ENCODE measurements at regions not wholly inside any gene's neighbourhood (a gene's known extent, or its start where the extent isn't known, plus 50 kb on each side); places are given as distances from the start of the nearest gene placed in this dataset.

DNA sequence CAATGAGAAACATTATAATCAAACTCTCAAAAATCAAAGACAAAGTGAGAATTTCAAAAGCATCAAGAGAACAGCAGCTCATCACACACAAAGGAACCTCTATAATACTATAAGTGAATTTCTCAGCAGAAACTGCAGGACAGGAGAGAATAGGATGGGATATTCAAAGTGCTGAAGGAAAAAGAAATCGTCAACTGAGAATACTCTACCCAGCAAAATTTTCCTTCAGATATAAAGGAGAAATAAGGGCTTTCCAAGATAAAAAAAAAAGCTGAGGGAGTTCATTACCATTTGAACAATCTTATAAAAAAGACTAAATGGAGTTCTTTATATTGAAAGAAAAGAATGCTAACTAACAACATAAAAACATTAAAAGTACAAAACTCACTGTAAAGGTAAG is 481.1 kb downstream of the TLE4 start:
- Histone ChIP-seq H3K4me3 (ENCODE audit: severe bottlenecking) (no peak overlapping the region), H3K27ac (ENCODE audit: poor library complexity, severe bottlenecking) (no peak overlapping the region), H3K4me1 (ENCODE audit: insufficient read depth, poor library complexity, severe bottlenecking) (no peaks in the 10 kb centered on the region), H3K36me3 (ENCODE audit: low read depth) (no peaks in the 10 kb centered on the region), H3K27me3 (ENCODE audit: insufficient read depth, poor library complexity, severe bottlenecking) (no peaks in the 10 kb centered on the region), H3K9me3 (ENCODE audit: severe bottlenecking) (no peaks in the 10 kb centered on the region)
- DNase-seq (ENCODE audit: low spot score) = no peak
- ATAC-seq (ENCODE audit: low read depth) = no peak
- TF ChIP-seq, protein P1, sequence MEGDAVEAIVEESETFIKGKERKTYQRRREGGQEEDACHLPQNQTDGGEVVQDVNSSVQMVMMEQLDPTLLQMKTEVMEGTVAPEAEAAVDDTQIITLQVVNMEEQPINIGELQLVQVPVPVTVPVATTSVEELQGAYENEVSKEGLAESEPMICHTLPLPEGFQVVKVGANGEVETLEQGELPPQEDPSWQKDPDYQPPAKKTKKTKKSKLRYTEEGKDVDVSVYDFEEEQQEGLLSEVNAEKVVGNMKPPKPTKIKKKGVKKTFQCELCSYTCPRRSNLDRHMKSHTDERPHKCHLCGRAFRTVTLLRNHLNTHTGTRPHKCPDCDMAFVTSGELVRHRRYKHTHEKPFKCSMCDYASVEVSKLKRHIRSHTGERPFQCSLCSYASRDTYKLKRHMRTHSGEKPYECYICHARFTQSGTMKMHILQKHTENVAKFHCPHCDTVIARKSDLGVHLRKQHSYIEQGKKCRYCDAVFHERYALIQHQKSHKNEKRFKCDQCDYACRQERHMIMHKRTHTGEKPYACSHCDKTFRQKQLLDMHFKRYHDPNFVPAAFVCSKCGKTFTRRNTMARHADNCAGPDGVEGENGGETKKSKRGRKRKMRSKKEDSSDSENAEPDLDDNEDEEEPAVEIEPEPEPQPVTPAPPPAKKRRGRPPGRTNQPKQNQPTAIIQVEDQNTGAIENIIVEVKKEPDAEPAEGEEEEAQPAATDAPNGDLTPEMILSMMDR (IDR thresholded peaks at IDR 0.05; ENCODE audit: poor library complexity, severe bottlenecking) = no peak

DNA sequence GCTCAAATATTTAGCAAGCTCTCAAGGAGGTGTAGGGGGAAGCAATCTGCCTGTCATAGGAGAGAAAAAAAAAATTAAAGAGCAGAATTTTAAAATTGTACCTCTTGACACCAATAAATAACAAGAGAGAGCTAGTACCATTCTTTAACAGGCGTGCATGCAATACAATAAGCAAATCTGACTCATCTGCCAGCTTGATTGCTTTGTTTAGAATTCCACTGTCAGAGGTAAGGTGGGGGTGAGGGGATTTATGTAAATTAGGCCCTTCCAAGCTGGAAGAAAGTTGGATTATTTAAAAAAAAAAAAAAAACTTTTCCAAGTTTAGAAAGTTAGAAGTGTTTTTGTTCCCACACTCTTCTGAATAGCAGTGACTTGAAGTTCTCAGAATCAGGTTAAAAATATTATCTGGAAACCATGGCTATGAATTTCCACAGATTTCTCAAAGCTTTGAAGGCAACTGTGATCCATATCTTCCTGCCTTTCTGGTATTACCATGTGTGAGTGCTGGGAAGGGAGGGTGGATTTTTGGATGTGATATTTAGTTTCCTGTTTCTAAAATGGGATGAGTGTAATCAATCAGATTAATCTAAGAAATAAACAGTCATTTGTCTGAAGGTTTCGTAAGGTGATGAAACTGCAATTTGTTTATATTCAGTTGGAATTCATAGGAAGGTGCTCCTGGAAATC is 477.5 kb downstream of the TLE4 start:
- H3K4me3 ChIP-seq (ENCODE audit: severe bottlenecking) = no peak overlapping the region

DNA sequence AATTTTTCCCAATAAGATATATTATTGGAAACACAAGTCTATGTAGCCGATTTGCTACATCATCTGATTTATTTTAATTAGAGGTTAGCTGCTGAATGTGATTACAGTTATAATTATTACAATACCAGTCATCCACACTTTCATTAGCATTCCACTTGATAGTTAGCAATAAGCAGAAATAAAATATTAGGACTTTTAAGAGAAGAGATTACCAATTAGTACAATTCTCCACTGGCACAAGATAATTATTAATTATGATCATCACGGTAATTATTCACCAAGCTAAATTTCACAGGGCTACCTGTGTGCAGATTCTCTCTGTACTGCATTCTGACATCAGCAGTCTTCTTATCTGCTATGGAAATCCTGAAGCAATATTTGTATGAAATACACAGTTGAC is 474.7 kb downstream of the TLE4 start:
- TF ChIP-seq, protein P1 (IDR thresholded peaks at IDR 0.05; ENCODE audit: poor library complexity, severe bottlenecking) = no peak
- Histone ChIP-seq H3K27me3 (ENCODE audit: insufficient read depth, poor library complexity, severe bottlenecking) (no peaks in the 10 kb centered on the region), H3K4me3 (ENCODE audit: severe bottlenecking) (no peak overlapping the region), H3K36me3 (ENCODE audit: low read depth) (no peaks in the 10 kb centered on the region), H3K9me3 (ENCODE audit: severe bottlenecking) (no peaks in the 10 kb centered on the region), H3K4me1 (ENCODE audit: insufficient read depth, poor library complexity, severe bottlenecking) (no peaks in the 10 kb centered on the region), H3K27ac (ENCODE audit: poor library complexity, severe bottlenecking) (no peak overlapping the region)
- no peak for DNase-seq (ENCODE audit: low spot score)
- no peak for ATAC-seq (ENCODE audit: low read depth)

More for the DNA sequence above, 477.5 kb downstream of the TLE4 start:
- Histone ChIP-seq H3K4me1 (ENCODE audit: insufficient read depth, poor library complexity, severe bottlenecking) (no peaks in the 10 kb centered on the region), H3K27ac (ENCODE audit: poor library complexity, severe bottlenecking) (no peak overlapping the region), H3K27me3 (ENCODE audit: insufficient read depth, poor library complexity, severe bottlenecking) (no peaks in the 10 kb centered on the region), H3K9me3 (ENCODE audit: severe bottlenecking) (no peaks in the 10 kb centered on the region), H3K36me3 (ENCODE audit: low read depth) (no peaks in the 10 kb centered on the region)
- DNase-seq (ENCODE audit: low spot score) (no peak), ATAC-seq (ENCODE audit: low read depth) (no peak)
- TF ChIP-seq, protein P1 (IDR thresholded peaks at IDR 0.05; ENCODE audit: poor library complexity, severe bottlenecking) = no peak

DNA sequence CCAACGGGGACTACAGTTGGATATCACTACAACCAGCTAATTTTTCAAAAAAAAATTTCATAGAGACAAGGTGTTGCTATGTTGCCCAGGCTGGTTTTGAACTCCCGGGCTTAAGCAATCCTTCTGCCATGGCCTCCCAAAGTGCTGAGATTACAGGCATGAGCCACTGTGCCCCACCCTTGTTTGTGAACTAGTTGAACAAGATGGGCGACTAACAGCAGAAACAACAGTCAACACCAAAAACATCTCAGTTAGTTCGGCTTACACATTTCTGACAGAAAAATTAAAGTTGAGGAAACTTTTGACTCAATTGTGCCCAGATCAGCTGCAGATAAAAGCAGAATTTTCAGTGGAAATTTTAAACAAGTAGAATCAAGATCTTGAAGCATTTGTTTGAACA is 470.1 kb downstream of the TLE4 start:
- no peaks in the 10 kb centered on the region for H3K4me1 ChIP-seq (ENCODE audit: insufficient read depth, poor library complexity, severe bottlenecking)
- no peak overlapping the region for H3K27ac ChIP-seq (ENCODE audit: poor library complexity, severe bottlenecking)
- ATAC-seq (ENCODE audit: low read depth) (no peak), DNase-seq (ENCODE audit: low spot score) (no peak)
- H3K27me3 ChIP-seq (ENCODE audit: insufficient read depth, poor library complexity, severe bottlenecking) = no peaks in the 10 kb centered on the region
- no peaks in the 10 kb centered on the region for H3K9me3 ChIP-seq (ENCODE audit: severe bottlenecking)
- H3K36me3 ChIP-seq (ENCODE audit: low read depth) = no peaks in the 10 kb centered on the region
- TF ChIP-seq, protein P1 (IDR thresholded peaks at IDR 0.05; ENCODE audit: poor library complexity, severe bottlenecking) = no peak
- no peak overlapping the region for H3K4me3 ChIP-seq (ENCODE audit: severe bottlenecking)

DNA sequence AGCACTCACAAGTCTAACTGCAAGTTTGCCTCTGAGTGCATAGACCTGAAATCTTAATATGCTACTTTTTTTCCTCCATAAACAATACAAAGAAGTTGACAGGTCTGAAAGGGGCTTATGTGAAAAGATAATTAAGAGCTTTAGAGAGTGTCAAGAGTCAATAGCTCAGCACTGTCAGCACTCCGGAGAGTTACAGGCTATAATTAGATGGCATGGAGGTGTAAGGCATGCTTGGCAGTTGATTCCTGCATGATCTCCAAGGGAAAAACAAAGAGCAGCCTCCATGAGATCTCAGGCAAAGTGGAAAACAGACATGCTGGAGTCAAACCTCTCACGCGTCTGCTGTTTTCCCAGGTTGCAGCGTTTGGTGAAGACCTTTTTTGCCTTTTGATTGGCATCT is 468.7 kb downstream of the TLE4 start:
- H3K36me3 ChIP-seq (ENCODE audit: low read depth) = no peaks in the 10 kb centered on the region
- DNase-seq (ENCODE audit: low spot score) = no peak
- ATAC-seq (ENCODE audit: low read depth) = no peak
- H3K9me3 ChIP-seq (ENCODE audit: severe bottlenecking) = no peaks in the 10 kb centered on the region
- H3K27ac ChIP-seq (ENCODE audit: poor library complexity, severe bottlenecking) = no peak overlapping the region
- H3K4me3 ChIP-seq (ENCODE audit: severe bottlenecking) = no peak overlapping the region
- no peaks in the 10 kb centered on the region for H3K4me1 ChIP-seq (ENCODE audit: insufficient read depth, poor library complexity, severe bottlenecking)
- peaks cover 3% of the 10 kb centered on the region for H3K27me3 ChIP-seq (ENCODE audit: insufficient read depth, poor library complexity, severe bottlenecking)
- TF ChIP-seq, protein P1 (IDR thresholded peaks at IDR 0.05; ENCODE audit: poor library complexity, severe bottlenecking) = no peak

Measured in RWPE2 (cell line).